GM23338 (cell line): ENCODE measurements at regions not wholly inside any gene's neighbourhood (a gene's known extent, or its start where the extent isn't known, plus 50 kb on each side); places are given as distances from the start of the nearest gene placed in this dataset.

Experiments used
- ATAC-seq: fragments of 200-7000 bp; cut with Tn5 transposase; 3 replicates; pipeline ENCODE4 v1.9.1; 2020
- DNase-seq: peaks from one replicate; pipeline ENCODE4 v3.0.0-alpha.2; 2015; ENCODE audit warnings: low spot score
- H2AFZ ChIP-seq: fragments of 200-600 bp; sonication (generic); 2 replicates; pipeline ENCODE4 v1.8.0; 2016; ENCODE audit warnings: antibody characterized with exemption, mild to moderate bottlenecking, moderate library complexity
- H3F3A ChIP-seq: fragments of 200-600 bp; sonication (generic); replicated peaks from 2 replicates; pipeline ENCODE4 v1.8.0; 2017; ENCODE audit warnings: antibody characterized with exemption, mixed run types, low read depth
- H3K27ac ChIP-seq: fragments of 200-600 bp; sonication (generic); 2 replicates; pipeline ENCODE4 v1.6.1; 2016; ENCODE audit warnings: low read depth
- H3K27me3 ChIP-seq: fragments of 200-600 bp; sonication (generic); 2 replicates; pipeline ENCODE4 v1.8.0; 2016; ENCODE audit warnings: mild to moderate bottlenecking, mixed run types, moderate library complexity; ENCODE audit not compliant: insufficient read depth
- H3K36me3 ChIP-seq: fragments of 200-600 bp; sonication (generic); 2 replicates; pipeline ENCODE4 v1.8.0; 2016; ENCODE audit warnings: mild to moderate bottlenecking; ENCODE audit not compliant: insufficient read depth
- H3K4me1 ChIP-seq: fragments of 200-600 bp; sonication (generic); 2 replicates; pipeline ENCODE4 v1.8.0; 2016; ENCODE audit warnings: mild to moderate bottlenecking, moderate library complexity; ENCODE audit not compliant: insufficient read depth
- H3K4me2 ChIP-seq: fragments of 200-600 bp; sonication (generic); 2 replicates; pipeline ENCODE4 v1.7.1; 2017; ENCODE audit warnings: mixed run types
- H3K4me3 ChIP-seq: fragments of 200-600 bp; sonication (generic); 2 replicates; pipeline ENCODE4 v1.6.1; 2016; ENCODE audit warnings: mixed run types
- H3K79me2 ChIP-seq: fragments of 200-600 bp; sonication (generic); replicated peaks from 2 replicates; pipeline ENCODE4 v1.8.0; 2017; ENCODE audit warnings: mild to moderate bottlenecking; ENCODE audit not compliant: insufficient read depth
- H3K9me2 ChIP-seq: fragments of 200-600 bp; sonication (generic); 2 replicates; pipeline ENCODE4 v1.8.0; 2017; ENCODE audit not compliant: insufficient read depth
- H4K20me1 ChIP-seq: fragments of 200-600 bp; sonication (generic); replicated peaks from 2 replicates; pipeline ENCODE4 v1.8.0; 2017; ENCODE audit warnings: mild to moderate bottlenecking; ENCODE audit not compliant: insufficient read depth
- H3K27ac Mint-ChIP-seq: 2 replicates; pipeline ENCODE4 v1.8.0; 2020; ENCODE audit warnings: inconsistent platforms, mild to moderate bottlenecking, moderate library complexity, mixed read lengths
- H3K27me3 Mint-ChIP-seq: 3 replicates; pipeline ENCODE4 v1.8.0; 2022; ENCODE audit warnings: low read depth, mild to moderate bottlenecking, moderate library complexity, mixed read lengths, inconsistent platforms; ENCODE audit not compliant: insufficient read depth, poor library complexity
- H3K36me3 Mint-ChIP-seq: 3 replicates; pipeline ENCODE4 v1.8.0; 2021; ENCODE audit warnings: low read depth, mild to moderate bottlenecking, inconsistent platforms, moderate library complexity, mixed read lengths
- H3K4me1 Mint-ChIP-seq: 3 replicates; pipeline ENCODE4 v1.8.0; 2020; ENCODE audit warnings: mild to moderate bottlenecking, inconsistent platforms, mixed read lengths
- H3K4me3 Mint-ChIP-seq: 3 replicates; pipeline ENCODE4 v1.8.0; 2021; ENCODE audit warnings: moderate library complexity, mild to moderate bottlenecking, inconsistent platforms, mixed read lengths
- H3K9me3 Mint-ChIP-seq: 3 replicates; pipeline ENCODE4 v1.8.0; 2020; ENCODE audit warnings: moderate library complexity, mild to moderate bottlenecking, inconsistent platforms, mixed read lengths
- CREB1 ChIP-seq: fragments of 250-450 bp; sonication (Bioruptor Pico); IDR thresholded peaks from 2 replicates; pipeline ENCODE4 v1.5.0; 2020; ENCODE audit warnings: low read depth, mild to moderate bottlenecking, moderate library complexity
- ETS1 ChIP-seq: IDR thresholded peaks from 2 replicates; pipeline ENCODE4 v1.6.1; 2016; ENCODE audit warnings: antibody characterized with exemption
- EZH2 ChIP-seq: fragments of 200-600 bp; sonication (generic); IDR thresholded peaks from one replicate; pipeline ENCODE4 v1.8.0; 2017; ENCODE audit warnings: antibody characterized with exemption, mild to moderate bottlenecking, low read depth; ENCODE audit not compliant: unreplicated experiment
- EZH2phosphoT487 ChIP-seq: fragments of 200-600 bp; sonication (generic); IDR thresholded peaks from one replicate; pipeline ENCODE4 v1.8.1; 2018; ENCODE audit warnings: antibody characterized with exemption; ENCODE audit not compliant: unreplicated experiment
- JUNB ChIP-seq: IDR thresholded peaks from one replicate; pipeline ENCODE4 v1.6.1; 2016; ENCODE audit warnings: antibody characterized with exemption; ENCODE audit not compliant: unreplicated experiment
- NANOG ChIP-seq: IDR thresholded peaks from 2 replicates; pipeline ENCODE4 v1.6.1; 2016; ENCODE audit warnings: antibody characterized with exemption, borderline replicate concordance
- POLR2AphosphoS5 ChIP-seq: IDR thresholded peaks from 2 replicates; pipeline ENCODE4 v1.6.1; 2016; ENCODE audit warnings: antibody characterized with exemption, low read depth
- REST ChIP-seq: IDR thresholded peaks from one replicate; pipeline ENCODE4 v1.6.1; 2018; ENCODE audit warnings: antibody characterized with exemption; ENCODE audit not compliant: unreplicated experiment
- STAT1 ChIP-seq: IDR thresholded peaks from one replicate; pipeline ENCODE4 v1.6.1; 2016; ENCODE audit warnings: antibody characterized with exemption; ENCODE audit not compliant: unreplicated experiment
- ZNF114 ChIP-seq: fragments of 250-450 bp; sonication (Bioruptor Pico); IDR thresholded peaks from 2 replicates; pipeline ENCODE4 v1.5.0; 2020; ENCODE audit warnings: mild to moderate bottlenecking, moderate library complexity
- ZNF331 ChIP-seq: fragments of 250-450 bp; sonication (Bioruptor Pico); IDR thresholded peaks from 2 replicates; pipeline ENCODE4 v1.5.0; 2020; ENCODE audit warnings: low read depth, mild to moderate bottlenecking, moderate library complexity
- ZNF462 ChIP-seq: fragments of 250-450 bp; sonication (Bioruptor Pico); IDR thresholded peaks from 2 replicates; pipeline ENCODE4 v1.5.0; 2020; ENCODE audit warnings: mild to moderate bottlenecking, moderate library complexity
- TF ChIP-seq, protein P1 (sequence below), 2 experiments: fragments of 200-600 bp in 1 of 2; sonication (generic) in 1 of 2; conservative IDR thresholded peaks; 2 replicates each; pipeline versions ENCODE4 v1.5.1 to v1.6.1; 2016 to 2017; ENCODE audit warnings: antibody characterized with exemption in 2 of 2, low read depth in 2 of 2, mild to moderate bottlenecking in 2 of 2, moderate library complexity in 1 of 2

DNA sequence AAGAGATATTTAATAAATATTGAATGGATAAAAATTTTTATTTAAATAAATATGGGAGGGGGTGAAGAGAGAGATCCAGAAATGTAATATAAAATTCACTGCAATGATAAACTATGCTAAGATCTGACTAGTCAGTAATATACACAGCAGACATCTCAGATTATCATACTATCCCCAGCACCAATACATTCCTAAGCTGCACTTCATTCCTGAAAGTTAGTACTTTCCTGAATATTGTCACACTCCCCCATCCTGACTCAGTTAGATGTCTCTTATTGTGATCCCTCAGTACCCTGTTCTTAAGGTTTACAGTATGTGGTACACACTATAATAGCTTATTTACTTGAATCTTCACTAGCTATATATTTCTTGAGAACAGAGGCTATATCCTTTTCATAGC lies 88.3 kb upstream of the KCNQ5 start:
- no peaks in the 10 kb centered on the region for H3K79me2 ChIP-seq
- no peaks in the 10 kb centered on the region; the same call in 1 of the 2 replicates for H3K4me1 ChIP-seq
- Mint-ChIP-seq H3K36me3 (no peaks in the 10 kb centered on the region), H3K4me3 (no peak overlapping the region), H3K9me3 (no peaks in the 10 kb centered on the region), H3K27ac (no peak overlapping the region), H3K4me1 (peaks cover 9% of the 10 kb centered on the region; the same call in 2 of the 3 replicates), H3K27me3 (peaks cover 2% of the 10 kb centered on the region)
- no peaks in the 10 kb centered on the region for H3F3A ChIP-seq
- H4K20me1 ChIP-seq, result no peaks in the 10 kb centered on the region
- no peaks in the 10 kb centered on the region for H3K27me3 ChIP-seq
- H3K4me2 ChIP-seq, result no peak overlapping the region
- no peak for DNase-seq
- H2AFZ ChIP-seq, result no peak overlapping the region
- no peak for TF ChIP-seq EZH2phosphoT487
- TF ChIP-seq REST, result no peak
- TF ChIP-seq ETS1, result no peak
- no peak for TF ChIP-seq STAT1
- TF ChIP-seq, protein P1, sequence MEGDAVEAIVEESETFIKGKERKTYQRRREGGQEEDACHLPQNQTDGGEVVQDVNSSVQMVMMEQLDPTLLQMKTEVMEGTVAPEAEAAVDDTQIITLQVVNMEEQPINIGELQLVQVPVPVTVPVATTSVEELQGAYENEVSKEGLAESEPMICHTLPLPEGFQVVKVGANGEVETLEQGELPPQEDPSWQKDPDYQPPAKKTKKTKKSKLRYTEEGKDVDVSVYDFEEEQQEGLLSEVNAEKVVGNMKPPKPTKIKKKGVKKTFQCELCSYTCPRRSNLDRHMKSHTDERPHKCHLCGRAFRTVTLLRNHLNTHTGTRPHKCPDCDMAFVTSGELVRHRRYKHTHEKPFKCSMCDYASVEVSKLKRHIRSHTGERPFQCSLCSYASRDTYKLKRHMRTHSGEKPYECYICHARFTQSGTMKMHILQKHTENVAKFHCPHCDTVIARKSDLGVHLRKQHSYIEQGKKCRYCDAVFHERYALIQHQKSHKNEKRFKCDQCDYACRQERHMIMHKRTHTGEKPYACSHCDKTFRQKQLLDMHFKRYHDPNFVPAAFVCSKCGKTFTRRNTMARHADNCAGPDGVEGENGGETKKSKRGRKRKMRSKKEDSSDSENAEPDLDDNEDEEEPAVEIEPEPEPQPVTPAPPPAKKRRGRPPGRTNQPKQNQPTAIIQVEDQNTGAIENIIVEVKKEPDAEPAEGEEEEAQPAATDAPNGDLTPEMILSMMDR (conservative IDR thresholded peaks at IDR 0.05; ENCODE audit: low read depth in 2 of 2), result no peak
- no peak for TF ChIP-seq POLR2AphosphoS5
- no peak for TF ChIP-seq NANOG
- no peak for TF ChIP-seq ZNF331
- TF ChIP-seq JUNB, result no peak
- no peak for TF ChIP-seq ZNF114
- TF ChIP-seq CREB1 (CRISPR knock-in tag), result no peak
- no peak for TF ChIP-seq ZNF462 (CRISPR knock-in tag)
- no peak for TF ChIP-seq EZH2
- H3K9me2 ChIP-seq, result no peaks in the 10 kb centered on the region
- H3K27ac ChIP-seq, result no peak overlapping the region
- H3K4me3 ChIP-seq, result no peak overlapping the region
- H3K36me3 ChIP-seq, result no peaks in the 10 kb centered on the region
- no peak for ATAC-seq
